ENCODE measurements at regions not wholly inside any gene's neighbourhood (a gene's known extent, or its start where the extent isn't known, plus 50 kb on each side); places are given as distances from the start of the nearest gene placed in this dataset.

- no peak for DNase-seq
Observed at GRCh38 chr10:58140691-58141347, 126.9 kb downstream of the IPMK start.

GRCh38 chr10:58140054-58140453 lies 127.6 kb downstream of the IPMK start:
- DNase-seq: no peak

- no peak for DNase-seq
Observed at GRCh38 chr10:58137813-58138212, 129.9 kb downstream of the IPMK start.

GRCh38 chr10:58115218-58116050 lies 152.3 kb downstream of the IPMK start:
- no peak for DNase-seq

- no peak for DNase-seq
Observed at GRCh38 chr10:58109731-58110130, 158.0 kb downstream of the IPMK start.

- no peak for DNase-seq
Observed at GRCh38 chr10:58107506-58107905, 160.2 kb downstream of the IPMK start.

- DNase-seq: no peak
Observed at GRCh38 chr10:58106211-58107035, 161.3 kb downstream of the IPMK start.

- no peak for DNase-seq
Observed at GRCh38 chr10:58104351-58104751, 163.3 kb downstream of the IPMK start.

- DNase-seq: no peak
Observed at GRCh38 chr10:58102897-58103296, 164.8 kb downstream of the IPMK start.

GRCh38 chr10:58101682-58102081 lies 166.0 kb downstream of the IPMK start:
- no peak for DNase-seq

GRCh38 chr10:58094985-58095718 lies 172.5 kb downstream of the IPMK start:
- DNase-seq: no peak

- DNase-seq: no peak
Observed at GRCh38 chr10:58091886-58092285, 175.8 kb downstream of the IPMK start.

GRCh38 chr10:58089739-58090138 lies 178.0 kb downstream of the IPMK start:
- no peak for DNase-seq

GRCh38 chr10:58087896-58088295 lies 179.8 kb downstream of the IPMK start:
- no peak for DNase-seq

- DNase-seq: no peak
Observed at GRCh38 chr10:58086763-58087150, 180.9 kb downstream of the IPMK start.

- no peak for DNase-seq
Observed at GRCh38 chr10:58086144-58086762, 181.4 kb downstream of the IPMK start.

- DNase-seq: no peak
Observed at GRCh38 chr10:58082248-58082647, 185.4 kb downstream of the IPMK start.

- DNase-seq: no peak
Observed at GRCh38 chr10:58081353-58081752, 186.3 kb downstream of the IPMK start.

GRCh38 chr10:58079461-58079860 lies 188.2 kb downstream of the IPMK start:
- DNase-seq: no peak

GRCh38 chr10:58072634-58073033 lies 195.1 kb downstream of the IPMK start:
- DNase-seq: no peak

GRCh38 chr10:58070956-58071355 lies 196.7 kb downstream of the IPMK start:
- no peak for DNase-seq

- no peak for DNase-seq
Observed at GRCh38 chr10:58068809-58069208, 198.9 kb downstream of the IPMK start.
